COLO829 (cell line): ENCODE measurements at regions not wholly inside any gene's neighbourhood (a gene's known extent, or its start where the extent isn't known, plus 50 kb on each side); places are given as distances from the start of the nearest gene placed in this dataset.
"Not testable (repeated sequence)": the region's sequence is repeated elsewhere in the genome, so short reads cannot be mapped to it uniquely, and the experiment has no call there.

Experiments
- DNase-seq: peaks from one replicate; pipeline ENCODE4 v3.0.0; 2012; ENCODE audit warnings: low spot score

- DNase-seq: no peak
Measured at GRCh38 chr11:42975180-42975529, 336.6 kb upstream of the API5 start.

GRCh38 chr11:42976636-42977217 lies 335.1 kb upstream of the API5 start:
- DNase-seq: no peak

GRCh38 chr11:42992594-42992993 lies 319.2 kb upstream of the API5 start:
- no peak for DNase-seq

GRCh38 chr11:42996421-42997307 lies 315.1 kb upstream of the API5 start:
- DNase-seq: no peak

- not testable (repeated sequence) for DNase-seq
Measured at GRCh38 chr11:43004879-43005278, 306.9 kb upstream of the API5 start.

- DNase-seq: no peak
Measured at GRCh38 chr11:43010042-43010441, 301.8 kb upstream of the API5 start.

GRCh38 chr11:43012606-43013005 lies 299.2 kb upstream of the API5 start:
- DNase-seq: no peak

GRCh38 chr11:43021466-43021865 lies 290.3 kb upstream of the API5 start:
- DNase-seq: no peak

- DNase-seq: no peak
Measured at GRCh38 chr11:43034341-43034740, 277.5 kb upstream of the API5 start.

GRCh38 chr11:43035086-43035485 lies 276.7 kb upstream of the API5 start:
- peak; percentile 31 for DNase-seq

- no peak for DNase-seq
Measured at GRCh38 chr11:43053638-43054412, 258.0 kb upstream of the API5 start.

- DNase-seq: no peak
Measured at GRCh38 chr11:43067681-43068080, 244.1 kb upstream of the API5 start.

- no peak for DNase-seq
Measured at GRCh38 chr11:43071338-43071737, 240.5 kb upstream of the API5 start.

- no peak for DNase-seq
Measured at GRCh38 chr11:43072096-43072495, 239.7 kb upstream of the API5 start.

GRCh38 chr11:43072911-43073310 lies 238.9 kb upstream of the API5 start:
- DNase-seq: no peak

GRCh38 chr11:43074810-43075209 lies 237.0 kb upstream of the API5 start:
- DNase-seq: no peak

GRCh38 chr11:43101113-43101512 lies 210.7 kb upstream of the API5 start:
- DNase-seq: no peak

- no peak for DNase-seq
Measured at GRCh38 chr11:43116071-43116470, 195.7 kb upstream of the API5 start.

- no peak for DNase-seq
Measured at GRCh38 chr11:43119275-43119970, 192.4 kb upstream of the API5 start.

- DNase-seq: no peak
Measured at GRCh38 chr11:43122546-43122945, 189.2 kb upstream of the API5 start.

GRCh38 chr11:43123443-43123842 lies 188.4 kb upstream of the API5 start:
- DNase-seq: no peak

GRCh38 chr11:43124272-43124935 lies 187.4 kb upstream of the API5 start:
- DNase-seq: no peak
